GM12875 (cell line): ENCODE measurements at regions not wholly inside any gene's neighbourhood (a gene's known extent, or its start where the extent isn't known, plus 50 kb on each side); places are given as distances from the start of the nearest gene placed in this dataset.

Experiments
- H3K4me3 ChIP-seq: one replicate; pipeline ENCODE4 v1.5.1; 2011; ENCODE audit warnings: low read depth, low read length, control low read depth
- TF ChIP-seq, protein P1 (sequence below): IDR thresholded peaks from 2 replicates; pipeline ENCODE4 v1.5.1; 2011; ENCODE audit warnings: low read depth, mild to moderate bottlenecking, control low read depth, inconsistent platforms, low read length, moderate library complexity, borderline replicate concordance; ENCODE audit not compliant: insufficient read depth

DNA sequence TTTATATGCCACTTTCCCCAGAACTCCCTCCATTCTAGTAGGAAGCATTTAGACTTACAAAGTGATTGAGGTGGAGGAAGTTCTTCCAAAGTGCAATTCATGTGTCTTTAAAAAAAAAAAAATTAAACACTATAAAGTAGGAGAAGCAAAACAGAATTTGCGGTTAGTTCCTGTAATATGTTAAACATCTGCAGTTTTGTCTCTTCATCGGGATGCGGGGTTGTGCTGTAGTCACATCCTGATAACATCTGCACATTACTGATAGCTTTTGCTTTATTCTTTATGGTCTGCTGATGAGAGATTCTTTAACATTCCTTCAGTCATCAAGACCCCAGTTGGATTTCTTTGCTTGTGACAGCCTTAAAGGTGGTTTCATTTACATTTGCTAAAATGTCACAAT lies 694.3 kb downstream of the NR2F1-AS1 start:
- no peak overlapping the region for H3K4me3 ChIP-seq

DNA sequence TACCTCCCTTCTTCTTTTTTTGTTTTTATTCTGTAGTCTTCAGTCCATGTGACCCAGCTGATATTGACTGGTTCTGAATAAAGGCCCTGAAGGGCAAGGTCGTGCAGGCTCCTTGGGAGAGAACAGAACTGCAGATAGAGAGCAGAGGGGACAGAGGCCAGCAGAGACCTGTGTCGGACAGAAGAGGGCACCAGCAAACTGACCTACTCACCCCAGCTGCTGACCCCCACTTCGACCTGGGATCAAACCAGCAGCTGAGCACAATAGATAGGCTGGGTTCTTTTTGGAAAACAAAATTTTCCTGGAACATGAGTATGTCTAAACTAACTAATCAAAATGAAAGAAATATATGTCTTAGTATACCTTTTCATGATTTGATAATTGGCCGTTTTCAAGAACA lies 695.1 kb downstream of the NR2F1-AS1 start:
- TF ChIP-seq, protein P1, sequence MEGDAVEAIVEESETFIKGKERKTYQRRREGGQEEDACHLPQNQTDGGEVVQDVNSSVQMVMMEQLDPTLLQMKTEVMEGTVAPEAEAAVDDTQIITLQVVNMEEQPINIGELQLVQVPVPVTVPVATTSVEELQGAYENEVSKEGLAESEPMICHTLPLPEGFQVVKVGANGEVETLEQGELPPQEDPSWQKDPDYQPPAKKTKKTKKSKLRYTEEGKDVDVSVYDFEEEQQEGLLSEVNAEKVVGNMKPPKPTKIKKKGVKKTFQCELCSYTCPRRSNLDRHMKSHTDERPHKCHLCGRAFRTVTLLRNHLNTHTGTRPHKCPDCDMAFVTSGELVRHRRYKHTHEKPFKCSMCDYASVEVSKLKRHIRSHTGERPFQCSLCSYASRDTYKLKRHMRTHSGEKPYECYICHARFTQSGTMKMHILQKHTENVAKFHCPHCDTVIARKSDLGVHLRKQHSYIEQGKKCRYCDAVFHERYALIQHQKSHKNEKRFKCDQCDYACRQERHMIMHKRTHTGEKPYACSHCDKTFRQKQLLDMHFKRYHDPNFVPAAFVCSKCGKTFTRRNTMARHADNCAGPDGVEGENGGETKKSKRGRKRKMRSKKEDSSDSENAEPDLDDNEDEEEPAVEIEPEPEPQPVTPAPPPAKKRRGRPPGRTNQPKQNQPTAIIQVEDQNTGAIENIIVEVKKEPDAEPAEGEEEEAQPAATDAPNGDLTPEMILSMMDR = no peak
- H3K4me3 ChIP-seq = no peak overlapping the region

More for the DNA sequence above, 694.3 kb downstream of the NR2F1-AS1 start:
- TF ChIP-seq, protein P1 = no peak

DNA sequence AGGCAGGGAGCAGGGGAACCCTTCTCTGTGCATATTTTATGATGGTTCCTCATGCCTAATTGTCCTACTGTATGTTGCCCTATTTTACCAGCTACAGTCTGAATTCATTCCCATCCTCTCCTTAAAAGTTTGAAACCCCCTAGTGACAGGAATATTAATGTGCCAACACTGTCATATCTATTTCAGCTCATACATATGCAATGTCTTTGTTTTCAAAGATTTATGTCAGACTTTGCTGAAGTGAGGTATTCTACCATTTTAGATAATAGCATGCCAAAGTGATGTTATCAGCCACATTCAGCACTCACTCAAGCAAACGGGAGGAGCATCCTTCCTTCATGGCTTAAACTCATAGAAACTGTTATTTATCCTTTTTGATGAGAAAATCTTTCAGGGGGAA lies 696.5 kb downstream of the NR2F1-AS1 start:
- TF ChIP-seq, protein P1 = no peak
- no peak overlapping the region for H3K4me3 ChIP-seq

GRCh38 chr5:92879806-92880543 lies 701.0 kb downstream of the NR2F1-AS1 start:
- H3K4me3 ChIP-seq = no peak overlapping the region
- TF ChIP-seq, protein P1 = no peak

GRCh38 chr5:92874790-92875189 lies 706.2 kb downstream of the NR2F1-AS1 start:
- TF ChIP-seq, protein P1 = no peak
- H3K4me3 ChIP-seq = no peak overlapping the region

DNA sequence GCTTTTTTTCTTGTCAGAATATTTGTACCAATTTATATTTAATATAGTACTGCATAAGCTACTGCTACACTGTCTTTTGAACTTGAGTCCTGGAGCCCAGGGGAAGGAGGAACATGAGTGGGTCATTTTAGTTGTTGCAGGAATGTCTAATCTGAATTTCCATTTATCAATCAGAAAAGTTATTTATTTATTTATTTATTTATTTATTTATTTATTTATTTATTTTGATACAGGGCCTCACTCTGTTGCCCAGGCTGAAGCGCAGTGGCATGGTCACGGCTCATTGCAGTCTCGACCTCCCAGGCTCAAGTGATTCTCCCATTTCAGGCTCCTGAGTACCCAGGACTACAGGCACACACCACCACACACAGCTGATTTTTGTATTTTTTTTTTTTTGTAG lies 712.6 kb downstream of the NR2F1-AS1 start:
- no peak overlapping the region for H3K4me3 ChIP-seq
- TF ChIP-seq, protein P1 = no peak

DNA sequence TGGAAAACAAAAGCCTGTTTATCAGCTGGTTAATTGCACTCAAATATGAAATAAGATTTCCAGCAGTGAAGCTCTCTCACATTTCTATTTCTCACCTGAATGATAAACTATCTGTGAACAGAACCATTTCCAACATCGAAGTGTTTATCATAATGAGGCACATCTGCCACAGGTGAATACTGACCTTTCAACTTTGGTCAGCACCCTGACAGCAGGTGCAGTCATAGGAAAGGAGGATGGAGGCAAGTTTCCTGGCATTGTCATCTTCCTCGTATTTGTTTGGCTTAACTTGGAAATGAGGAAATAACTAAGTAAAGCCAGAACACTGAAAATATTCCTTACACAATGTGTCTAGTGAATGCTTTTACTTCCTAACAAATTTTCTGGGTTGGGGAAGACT lies 716.4 kb downstream of the NR2F1-AS1 start:
- H3K4me3 ChIP-seq = no peak overlapping the region
- TF ChIP-seq, protein P1 = no peak
